ENCODE measurements at regions not wholly inside any gene's neighbourhood (a gene's known extent, or its start where the extent isn't known, plus 50 kb on each side); places are given as distances from the start of the nearest gene placed in this dataset.

- TF ChIP-seq POLR2A (IDR thresholded peaks at IDR 0.05): no peak
- no peak for TF ChIP-seq CTCF (IDR thresholded peaks at IDR 0.05 in 4 of 5, conservative IDR thresholded peaks at IDR 0.05 in 1 of 5)
These were observed 109.9 kb upstream of the CXADR start for GRCh38 chr21:17402937-17403336.

Data from gastrocnemius medialis (tissue), 4 donors.